Activated T-helper 2 cell treated with anti-CD3 and anti-CD28 coated beads, Interferon-gamma antibody, Interleukin-2, Interleukin-4, amounts not matched to agents 10 μg/mL and 5 μg/mL and 100 μg/mL, durations not matched to agents 14 hours and 24 hours and 36 hours (primary cell): ENCODE measurements at regions not wholly inside any gene's neighbourhood (a gene's known extent, or its start where the extent isn't known, plus 50 kb on each side); places are given as distances from the start of the nearest gene placed in this dataset.
"Not testable (repeated sequence)": the region's sequence is repeated elsewhere in the genome, so short reads cannot be mapped to it uniquely, and the experiment has no call there.

Experiments
- DNase-seq: peaks from one replicate; pipeline ENCODE4 v3.0.0; 2021; ENCODE audit warnings: low spot score
- H3K27ac Mint-ChIP-seq: one replicate; pipeline ENCODE4 v1.8.0; 2021; ENCODE audit warnings: mixed read lengths
- H3K27me3 Mint-ChIP-seq: one replicate; pipeline ENCODE4 v1.8.0; 2021; ENCODE audit warnings: low read depth, mixed read lengths
- H3K36me3 Mint-ChIP-seq: one replicate; pipeline ENCODE4 v1.8.0; 2021; ENCODE audit warnings: low read depth, mixed read lengths
- H3K4me1 Mint-ChIP-seq: one replicate; pipeline ENCODE4 v1.8.0; 2021; ENCODE audit warnings: low read depth, mixed read lengths
- H3K4me3 Mint-ChIP-seq: one replicate; pipeline ENCODE4 v1.8.0; 2021; ENCODE audit warnings: low read depth, mild to moderate bottlenecking, moderate library complexity, mixed read lengths
- H3K9me3 Mint-ChIP-seq: one replicate; pipeline ENCODE4 v1.8.0; 2021; ENCODE audit warnings: mixed read lengths
- intact Hi-C: fragments of 100-400 bp; cut with micrococcal nuclease; formaldehyde crosslinking; loops from one replicate; pipeline ENCODE4 v1.15.1; 2023

DNA sequence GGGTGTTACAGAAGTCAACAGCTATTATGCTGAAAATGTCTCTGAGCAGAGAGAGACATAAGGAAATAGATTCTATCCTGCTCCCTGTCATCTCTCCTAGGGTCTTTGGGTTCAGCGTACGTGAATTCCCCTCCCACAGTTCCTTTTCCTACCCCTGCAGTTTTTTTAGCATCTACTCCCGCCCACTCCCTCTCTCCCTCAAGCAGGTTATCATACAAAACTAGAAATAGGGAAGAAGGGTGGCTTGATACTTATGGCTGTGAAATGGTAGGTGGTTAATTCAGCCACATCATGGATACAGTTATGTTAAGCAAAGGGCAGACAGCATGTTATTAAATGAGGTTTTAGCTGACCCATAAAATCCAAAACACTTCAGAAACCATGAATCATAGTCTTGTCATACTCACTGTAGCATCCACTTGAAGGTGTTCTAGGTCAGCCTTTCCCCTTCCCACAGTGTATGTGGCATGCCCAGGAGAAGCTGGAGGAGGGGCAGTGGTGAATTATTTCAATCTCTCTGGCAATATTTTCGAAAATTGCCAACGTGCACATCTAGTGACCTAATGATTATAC is 236.8 kb upstream of the SERP2 start:
- Mint-ChIP-seq H3K4me1 (peaks cover 29% of the 10 kb centered on the region), H3K27ac (no peak overlapping the region), H3K27me3 (peaks cover 27% of the 10 kb centered on the region), H3K4me3 (no peak overlapping the region), H3K36me3 (no peaks in the 10 kb centered on the region), H3K9me3 (no peaks in the 10 kb centered on the region)
- no peak for DNase-seq
- intact Hi-C loops, result no loop called here

DNA sequence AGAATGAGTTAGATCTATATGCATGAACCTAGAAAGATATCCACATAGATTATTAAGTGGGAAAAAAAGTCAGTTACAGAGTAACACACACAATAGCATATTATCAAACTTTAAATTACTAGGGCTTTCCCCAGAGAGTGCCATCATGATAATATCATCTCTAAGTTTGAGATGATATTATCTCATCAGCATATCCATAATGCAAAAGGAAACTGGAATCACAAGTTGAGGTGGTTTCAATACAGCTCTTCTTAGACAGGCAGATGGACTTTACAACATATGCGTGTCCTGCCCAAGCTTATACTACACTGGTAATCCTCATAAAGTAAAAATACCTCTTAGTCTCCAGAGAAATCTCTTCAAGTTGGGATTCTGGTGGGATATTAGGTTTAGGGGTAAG is 236.2 kb upstream of the SERP2 start:
- Mint-ChIP-seq H3K9me3 (no peaks in the 10 kb centered on the region), H3K27me3 (peaks cover 30% of the 10 kb centered on the region), H3K36me3 (no peaks in the 10 kb centered on the region), H3K27ac (no peak overlapping the region), H3K4me1 (peaks cover 33% of the 10 kb centered on the region), H3K4me3 (no peak overlapping the region)
- intact Hi-C loops, result no loop called here
- no peak for DNase-seq

DNA sequence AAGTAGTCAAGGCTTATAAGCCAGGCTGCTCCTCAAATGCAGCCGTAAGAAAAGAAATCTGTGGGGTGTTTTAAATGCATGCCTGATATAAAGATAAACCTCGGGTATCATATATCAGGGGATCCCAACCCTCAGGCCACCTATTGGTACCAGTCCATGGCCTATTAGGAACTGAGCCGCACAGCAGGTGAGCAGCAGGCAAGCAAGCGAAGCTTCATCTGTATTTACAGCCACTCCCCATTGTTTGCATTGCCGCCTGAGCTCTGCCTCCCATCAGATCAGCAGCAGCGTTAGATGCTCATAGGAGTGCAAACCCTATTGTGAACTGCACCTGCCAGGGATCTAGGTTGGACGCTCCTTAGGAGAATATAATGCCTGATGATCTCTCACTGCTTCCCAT is 233.5 kb upstream of the SERP2 start:
- intact Hi-C loops, result loop anchor here (2.0 to 5.0 kb wide), 4 partner anchors 59 to 777 kb away; partner anchors contain the start of gene TSC22D1
- H3K4me1 Mint-ChIP-seq, result peaks cover 38% of the 10 kb centered on the region
- H3K4me3 Mint-ChIP-seq, result no peak overlapping the region

DNA sequence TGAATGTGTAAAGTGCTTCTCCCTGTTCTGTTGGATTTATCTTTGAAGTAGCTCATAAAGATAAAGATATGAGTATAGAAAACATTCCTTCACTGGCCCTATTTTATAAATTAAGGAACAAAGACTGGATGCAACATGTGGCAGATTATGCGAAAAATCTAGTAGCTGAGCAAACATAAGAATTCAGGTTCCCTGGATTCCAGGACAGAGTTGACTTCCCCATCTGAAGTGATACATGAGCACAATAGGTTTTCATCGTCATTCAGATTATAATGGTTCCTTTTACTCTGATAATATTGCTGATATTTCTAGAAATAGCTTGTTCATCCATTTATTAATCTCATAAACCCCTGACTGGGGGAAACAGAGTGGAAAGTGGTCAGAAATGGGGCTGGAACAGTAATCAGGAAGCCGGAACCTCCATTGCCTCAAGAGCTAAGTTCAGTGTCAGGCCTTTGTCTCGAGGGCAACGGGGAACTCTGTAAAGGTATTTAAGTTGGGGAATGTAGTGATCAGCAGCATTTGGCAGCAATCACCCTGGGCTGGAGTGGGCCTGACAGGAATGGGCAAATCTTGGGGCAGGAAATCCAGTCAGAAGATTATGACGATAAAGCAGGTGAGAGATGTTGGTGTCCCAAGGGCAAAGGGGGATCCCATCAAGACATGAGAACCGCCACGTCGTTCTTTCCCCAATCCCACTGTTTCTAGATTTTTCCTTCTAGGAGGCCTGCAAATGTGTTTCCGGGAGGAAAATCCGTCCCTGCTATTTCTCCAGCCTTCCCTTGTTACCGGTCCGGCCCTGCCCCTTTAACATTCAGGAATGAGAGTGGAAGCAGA is 232.5 kb upstream of the SERP2 start:
- intact Hi-C loops, result loop anchor here (2.0 to 5.0 kb wide), 4 partner anchors 58 to 776 kb away; partner anchors contain the start of gene TSC22D1
- peak overlapping the region; percentile 67 for H3K27ac Mint-ChIP-seq
- H3K9me3 Mint-ChIP-seq, result no peaks in the 10 kb centered on the region
- peaks cover 30% of the 10 kb centered on the region for H3K4me1 Mint-ChIP-seq
- H3K36me3 Mint-ChIP-seq, result no peaks in the 10 kb centered on the region
- no peak for DNase-seq
- peak overlapping the region; percentile 83 for H3K4me3 Mint-ChIP-seq
- H3K27me3 Mint-ChIP-seq, result peaks cover 46% of the 10 kb centered on the region

More for the DNA sequence above, 233.5 kb upstream of the SERP2 start:
- no peaks in the 10 kb centered on the region for H3K36me3 Mint-ChIP-seq
- no peak for DNase-seq
- H3K9me3 Mint-ChIP-seq, result no peaks in the 10 kb centered on the region
- H3K27ac Mint-ChIP-seq, result no peak overlapping the region
- peaks cover 43% of the 10 kb centered on the region for H3K27me3 Mint-ChIP-seq

DNA sequence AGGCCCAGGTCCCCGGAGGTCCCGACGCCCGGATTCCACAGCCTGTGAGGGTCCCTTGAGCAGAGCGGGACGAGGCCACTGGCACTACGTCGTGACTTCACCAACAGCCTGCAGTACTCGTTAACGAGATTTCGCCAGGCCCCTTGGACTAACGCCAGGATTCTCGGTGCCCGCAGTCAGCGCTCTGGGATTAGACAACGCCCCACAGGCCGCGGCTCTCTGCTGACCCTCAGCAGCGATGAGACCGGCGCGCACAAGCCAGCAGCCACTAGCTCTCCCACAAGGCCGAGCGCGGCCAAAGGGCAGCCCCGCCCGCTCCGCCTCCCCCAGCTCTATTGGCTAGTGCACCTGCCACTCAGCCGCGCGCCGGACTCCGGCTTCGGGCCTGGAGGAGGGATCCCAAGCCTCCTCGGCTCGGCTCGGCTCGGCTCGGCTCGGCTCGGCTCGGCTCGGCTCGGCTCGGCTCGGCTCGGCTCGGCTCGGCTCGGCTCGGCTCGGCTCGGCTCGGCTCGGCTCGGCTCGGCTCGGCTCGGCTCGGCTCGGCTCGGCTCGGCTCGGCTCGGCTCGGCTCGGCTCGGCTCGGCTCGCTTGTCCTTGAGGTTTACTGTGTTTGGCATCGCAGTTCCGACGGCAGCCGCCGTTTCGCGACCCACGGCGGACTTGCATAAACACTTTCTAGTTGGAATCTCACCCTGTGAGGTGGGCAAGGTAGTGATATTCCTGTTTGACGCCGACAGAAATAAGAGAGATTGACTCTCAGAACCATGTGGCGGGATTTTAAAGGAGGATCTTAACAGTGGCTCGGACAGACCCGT is 231.7 kb upstream of the SERP2 start:
- H3K9me3 Mint-ChIP-seq, result no peaks in the 10 kb centered on the region
- peaks cover 24% of the 10 kb centered on the region for H3K4me1 Mint-ChIP-seq
- peak overlapping the region; percentile 84 for H3K4me3 Mint-ChIP-seq
- peaks cover 51% of the 10 kb centered on the region for H3K27me3 Mint-ChIP-seq
- intact Hi-C loops, result loop anchor here (2.0 to 5.0 kb wide), 4 partner anchors 57 to 775 kb away; partner anchors contain the start of gene TSC22D1
- no peaks in the 10 kb centered on the region for H3K36me3 Mint-ChIP-seq
- H3K27ac Mint-ChIP-seq, result peak overlapping the region; percentile 67
- DNase-seq, result peak; percentile 93

DNA sequence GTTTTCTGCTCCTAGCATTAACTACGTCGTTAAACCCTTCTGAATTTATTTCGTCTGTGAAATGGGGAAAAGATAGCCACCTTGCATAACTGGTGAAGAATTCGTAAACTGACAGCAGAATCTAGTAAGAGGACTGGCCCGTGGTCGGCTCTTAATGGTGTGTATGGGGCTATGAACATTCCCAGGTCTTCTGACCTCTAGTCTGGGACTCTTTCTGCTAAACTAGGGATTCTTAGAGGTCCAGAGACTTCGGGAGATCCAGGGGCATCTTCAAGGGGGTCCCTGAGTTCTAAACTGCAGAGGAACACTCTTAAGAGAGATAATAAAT is 231.1 kb upstream of the SERP2 start:
- Mint-ChIP-seq H3K4me3 (peak overlapping the region; percentile 84), H3K27me3 (peaks cover 50% of the 10 kb centered on the region), H3K36me3 (no peaks in the 10 kb centered on the region), H3K9me3 (no peaks in the 10 kb centered on the region), H3K4me1 (peaks cover 19% of the 10 kb centered on the region), H3K27ac (no peak overlapping the region)
- no peak for DNase-seq
- intact Hi-C loops, result loop anchor here (5.0 kb wide), 3 partner anchors 295 to 775 kb away; partner anchors contain the start of gene TSC22D1

DNA sequence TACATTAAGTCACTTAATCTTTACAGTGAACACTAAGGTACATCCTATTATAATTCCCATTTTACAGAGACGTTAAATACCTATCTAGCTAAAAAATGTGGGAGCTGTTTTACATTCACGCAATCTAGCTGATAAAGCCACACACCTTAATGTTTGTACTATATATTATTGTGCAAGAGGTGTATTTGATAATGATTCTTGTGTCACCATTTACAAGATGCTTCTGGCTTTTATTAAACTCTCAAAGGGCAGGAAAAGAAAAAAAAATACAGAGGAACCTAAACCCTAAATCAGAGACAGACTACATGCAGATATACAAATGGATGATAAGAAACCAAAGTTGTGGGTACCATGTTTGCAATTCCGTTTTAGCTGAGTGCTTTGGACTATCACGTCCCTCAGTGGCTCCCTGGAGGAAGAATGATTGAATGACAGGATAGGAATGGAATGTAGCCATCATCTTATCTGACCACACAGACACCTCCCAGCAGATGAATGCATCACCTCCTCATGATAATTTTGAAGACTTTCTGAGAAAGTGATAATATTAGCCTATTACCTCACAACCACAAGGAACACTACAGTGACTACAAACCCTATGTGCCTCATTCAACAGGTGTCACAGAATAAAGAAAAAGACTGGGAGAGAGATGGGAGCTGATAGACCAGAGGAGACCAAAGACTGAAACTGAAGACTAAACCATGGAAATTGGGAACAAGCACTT is 230.5 kb upstream of the SERP2 start:
- DNase-seq, result no peak
- intact Hi-C loops, result loop anchor here (5.0 kb wide), 3 partner anchors 294 to 774 kb away; partner anchors contain the start of gene TSC22D1
- Mint-ChIP-seq H3K27ac (no peak overlapping the region), H3K36me3 (no peaks in the 10 kb centered on the region), H3K4me3 (no peak overlapping the region), H3K9me3 (no peaks in the 10 kb centered on the region), H3K27me3 (peaks cover 49% of the 10 kb centered on the region), H3K4me1 (peaks cover 19% of the 10 kb centered on the region)

DNA sequence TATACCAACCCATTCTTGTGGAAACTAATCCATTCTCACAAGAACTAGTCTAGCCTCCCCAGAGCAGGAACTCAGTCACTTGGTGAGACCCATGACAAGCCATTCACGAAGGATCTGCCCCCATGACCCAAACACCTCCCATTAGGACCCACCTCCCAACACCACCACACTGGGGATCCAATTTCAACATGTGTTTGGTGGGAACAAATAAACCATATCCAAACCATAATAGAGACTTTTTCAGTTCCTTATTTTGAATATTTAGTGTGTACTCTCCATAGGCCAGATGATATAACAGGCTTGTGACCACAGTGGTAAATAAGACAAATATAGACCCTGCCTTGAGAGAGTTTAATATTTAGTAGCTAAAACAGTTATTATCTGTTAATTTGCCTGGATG is 227.5 kb upstream of the SERP2 start:
- DNase-seq, result no peak
- Mint-ChIP-seq H3K27me3 (peaks cover 32% of the 10 kb centered on the region), H3K36me3 (no peaks in the 10 kb centered on the region), H3K27ac (no peak overlapping the region), H3K4me3 (no peak overlapping the region), H3K9me3 (no peaks in the 10 kb centered on the region), H3K4me1 (peaks cover 14% of the 10 kb centered on the region)
- intact Hi-C loops, result no loop called here

DNA sequence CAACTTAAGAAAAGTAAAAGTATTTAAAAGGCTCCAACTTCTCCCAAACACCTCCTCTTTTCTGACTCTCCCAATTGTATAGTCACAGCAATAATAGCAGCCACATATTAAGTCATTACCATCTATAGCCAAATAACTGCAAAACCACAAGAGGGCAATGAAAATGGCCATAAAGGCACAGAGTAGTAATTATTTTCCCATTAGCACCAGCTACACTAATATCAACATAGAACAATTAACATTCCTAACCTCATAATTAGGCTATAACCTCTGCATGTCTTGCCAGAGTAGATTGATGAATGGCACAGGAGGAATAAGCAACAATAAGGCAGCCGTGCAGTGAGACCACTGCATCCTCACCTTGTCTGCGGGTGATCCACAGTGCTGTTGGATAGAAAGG is 226.4 kb upstream of the SERP2 start:
- peaks cover 12% of the 10 kb centered on the region for H3K4me1 Mint-ChIP-seq
- H3K4me3 Mint-ChIP-seq, result no peak overlapping the region
- intact Hi-C loops, result no loop called here
- no peak overlapping the region for H3K27ac Mint-ChIP-seq
- DNase-seq, result no peak
- peaks cover 32% of the 10 kb centered on the region for H3K27me3 Mint-ChIP-seq
- no peaks in the 10 kb centered on the region for H3K36me3 Mint-ChIP-seq
- no peaks in the 10 kb centered on the region for H3K9me3 Mint-ChIP-seq

DNA sequence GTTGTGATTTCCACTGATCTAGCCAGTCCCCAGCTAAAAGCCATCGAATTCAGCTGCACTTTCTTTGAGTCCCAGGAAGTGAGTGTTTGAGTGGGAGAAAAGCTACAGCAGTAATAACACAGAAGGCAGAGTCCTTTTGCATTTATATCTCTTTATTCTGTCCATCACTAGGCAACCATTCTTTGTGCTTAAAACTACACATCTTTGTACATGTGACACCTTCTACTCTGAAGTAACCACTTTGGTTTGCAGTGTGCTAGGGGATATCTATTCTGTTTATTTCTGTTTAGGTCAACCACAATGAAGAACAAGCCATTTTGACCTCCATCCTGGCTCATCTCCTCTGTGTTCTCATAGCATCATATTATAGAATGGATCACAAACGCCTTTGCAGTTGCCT is 226.0 kb upstream of the SERP2 start:
- H3K27ac Mint-ChIP-seq, result no peak overlapping the region
- peaks cover 7% of the 10 kb centered on the region for H3K4me1 Mint-ChIP-seq
- no peak for DNase-seq
- no peak overlapping the region for H3K4me3 Mint-ChIP-seq
- no peaks in the 10 kb centered on the region for H3K9me3 Mint-ChIP-seq
- H3K36me3 Mint-ChIP-seq, result no peaks in the 10 kb centered on the region
- peaks cover 29% of the 10 kb centered on the region for H3K27me3 Mint-ChIP-seq
- intact Hi-C loops, result no loop called here

DNA sequence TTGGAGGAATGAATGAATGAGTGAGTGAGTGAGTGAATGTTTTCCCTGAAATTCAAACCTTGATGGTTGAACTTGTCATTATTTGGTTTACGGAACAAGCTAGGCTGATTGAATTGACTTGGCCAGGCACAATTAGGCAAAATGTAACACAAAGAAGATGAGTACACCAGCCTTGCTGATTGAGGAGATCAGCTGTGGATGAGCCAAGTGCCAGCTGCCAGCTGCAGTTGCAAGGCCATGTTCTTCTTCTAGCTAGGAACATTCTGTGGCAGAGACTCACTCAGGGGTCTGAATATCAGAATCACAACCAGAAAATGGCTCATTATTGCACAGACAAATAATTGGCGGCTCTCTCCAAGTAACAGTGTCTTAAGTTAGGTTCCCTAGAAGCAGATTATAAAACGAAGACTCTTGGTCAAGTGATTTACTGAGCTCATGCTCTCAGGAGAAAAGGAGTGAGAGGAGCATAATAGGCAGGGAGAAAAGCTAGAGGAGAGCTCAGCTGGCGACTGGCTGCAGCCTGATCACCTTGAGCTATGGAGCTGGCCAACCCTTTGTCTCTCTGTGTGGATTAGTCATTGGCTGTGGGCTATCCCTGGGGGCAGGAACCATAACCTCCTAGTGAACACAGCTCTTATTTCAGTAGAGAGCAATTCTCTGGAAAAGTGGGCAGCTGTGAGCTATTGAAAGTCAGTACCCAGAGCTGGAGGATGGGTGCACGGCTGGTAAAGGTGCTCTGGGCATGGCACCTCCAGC is 225.3 kb upstream of the SERP2 start:
- H3K9me3 Mint-ChIP-seq, result no peaks in the 10 kb centered on the region
- intact Hi-C loops, result no loop called here
- H3K4me3 Mint-ChIP-seq, result no peak overlapping the region
- H3K36me3 Mint-ChIP-seq, result no peaks in the 10 kb centered on the region
- H3K27ac Mint-ChIP-seq, result no peak overlapping the region
- no peak for DNase-seq
- peaks cover 22% of the 10 kb centered on the region for H3K27me3 Mint-ChIP-seq
- peaks cover under 1% of the 10 kb centered on the region for H3K4me1 Mint-ChIP-seq

DNA sequence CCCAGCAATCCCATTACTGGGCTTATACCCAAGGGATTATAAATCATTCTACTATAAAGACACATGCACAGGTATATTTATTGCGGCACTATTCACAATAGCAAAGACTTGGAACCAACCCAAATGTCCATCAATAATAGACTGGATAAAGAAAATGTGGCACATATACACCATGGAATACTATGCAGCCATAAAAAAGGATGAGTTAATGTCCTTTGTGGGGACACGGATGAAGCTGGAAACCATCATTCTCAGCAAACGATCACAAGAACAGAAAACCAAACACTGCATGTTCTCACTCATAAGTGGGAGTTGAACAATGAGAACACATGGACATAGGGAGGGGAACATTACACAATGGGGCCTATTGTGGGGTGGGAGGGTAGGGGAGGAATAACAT is 224.4 kb upstream of the SERP2 start:
- H3K9me3 Mint-ChIP-seq, intact Hi-C loops: not testable (repeated sequence)

More for the DNA sequence above, 224.4 kb upstream of the SERP2 start:
- not testable (repeated sequence) for DNase-seq, H3K4me3 Mint-ChIP-seq, H3K36me3 Mint-ChIP-seq, H3K27ac Mint-ChIP-seq, H3K4me1 Mint-ChIP-seq
- peaks cover 16% of the 10 kb centered on the region for H3K27me3 Mint-ChIP-seq
